MM.1S (cell line): ENCODE measurements at regions not wholly inside any gene's neighbourhood (a gene's known extent, or its start where the extent isn't known, plus 50 kb on each side); places are given as distances from the start of the nearest gene placed in this dataset.

Experiments
- DNase-seq: peaks from one replicate; pipeline ENCODE4 v3.0.0-alpha.2; 2015
- H2AFZ ChIP-seq: fragments of 300-600 bp; sonication (generic); 2 replicates; pipeline ENCODE4 v1.6.0; 2016; ENCODE audit warnings: antibody characterized with exemption, low read length
- H3F3A ChIP-seq: fragments of 300-600 bp; sonication (generic); 2 replicates; pipeline ENCODE4 v1.6.1; 2016; ENCODE audit warnings: mild to moderate bottlenecking, antibody characterized with exemption, low read length, moderate library complexity, mixed read lengths; ENCODE audit not compliant: insufficient read depth
- H3K27ac ChIP-seq: fragments of 300-600 bp; sonication (generic); 2 replicates; pipeline ENCODE4 v1.5.1; 2016; ENCODE audit warnings: mild to moderate bottlenecking, low read length
- H3K27me3 ChIP-seq: fragments of 300-600 bp; sonication (generic); replicated peaks from 2 replicates; pipeline ENCODE4 v1.6.0; 2016; ENCODE audit warnings: low read length; ENCODE audit not compliant: insufficient read depth
- H3K36me3 ChIP-seq: fragments of 300-600 bp; sonication (generic); replicated peaks from 2 replicates; pipeline ENCODE4 v1.6.1; 2016; ENCODE audit warnings: mild to moderate bottlenecking, low read length, mixed read lengths; ENCODE audit not compliant: insufficient read depth
- H3K4me1 ChIP-seq: fragments of 300-600 bp; sonication (generic); 2 replicates; pipeline ENCODE4 v1.6.1; 2016; ENCODE audit warnings: low read length, mixed read lengths
- H3K4me2 ChIP-seq: fragments of 300-600 bp; sonication (generic); 2 replicates; pipeline ENCODE4 v1.6.0; 2016; ENCODE audit warnings: low read depth, low read length
- H3K4me3 ChIP-seq: fragments of 300-600 bp; sonication (generic); 2 replicates; pipeline ENCODE4 v1.5.1; 2016; ENCODE audit warnings: low read length, mixed read lengths
- H3K79me2 ChIP-seq: fragments of 300-600 bp; sonication (generic); 2 replicates; pipeline ENCODE4 v1.6.1; 2016; ENCODE audit warnings: mixed run types, low read length, mixed read lengths
- H3K9ac ChIP-seq: fragments of 300-600 bp; sonication (generic); 2 replicates; pipeline ENCODE4 v1.6.1; 2016; ENCODE audit warnings: low read length, mixed read lengths
- H3K9me2 ChIP-seq: fragments of 300-600 bp; sonication (generic); replicated peaks from 2 replicates; pipeline ENCODE4 v1.6.1; 2016; ENCODE audit warnings: mild to moderate bottlenecking, low read length, mixed read lengths; ENCODE audit not compliant: insufficient read depth
- H3K9me3 ChIP-seq: fragments of 300-600 bp; sonication (generic); replicated peaks from 2 replicates; pipeline ENCODE4 v1.6.1; 2016; ENCODE audit warnings: mild to moderate bottlenecking, low read length, mixed read lengths; ENCODE audit not compliant: insufficient read depth
- H4K20me1 ChIP-seq: fragments of 300-600 bp; sonication (generic); 2 replicates; pipeline ENCODE4 v1.6.1; 2016; ENCODE audit warnings: mild to moderate bottlenecking, low read length, moderate library complexity, mixed read lengths; ENCODE audit not compliant: insufficient read depth
- CTCF ChIP-seq: fragments of 300-600 bp; sonication (generic); IDR thresholded peaks from 2 replicates; pipeline ENCODE4 v1.5.1; 2016; ENCODE audit warnings: antibody characterized with exemption, low read length, mixed read lengths
- EZH2 ChIP-seq: fragments of 300-600 bp; sonication (generic); optimal IDR thresholded peaks from 2 replicates; pipeline ENCODE3; 2017; ENCODE audit warnings: low read depth, mild to moderate bottlenecking, antibody characterized with exemption, low read length, mixed read lengths
- EZH2phosphoT487 ChIP-seq: fragments of 300-600 bp; sonication (generic); IDR thresholded peaks from 2 replicates; pipeline ENCODE4 v1.6.1; 2018; ENCODE audit warnings: antibody characterized with exemption, low read length

- H3K9me3 ChIP-seq, result no peaks in the 10 kb centered on the region; the same call in 1 of the 2 replicates
- no peak overlapping the region for H3K4me3 ChIP-seq
- no peaks in the 10 kb centered on the region for H3K4me1 ChIP-seq
- H3K4me2 ChIP-seq, result no peak overlapping the region
- H3K9ac ChIP-seq, result no peak overlapping the region
- H3F3A ChIP-seq, result no peaks in the 10 kb centered on the region
- no peaks in the 10 kb centered on the region for H3K79me2 ChIP-seq
- no peaks in the 10 kb centered on the region for H3K27me3 ChIP-seq
- no peaks in the 10 kb centered on the region for H3K9me2 ChIP-seq
- H2AFZ ChIP-seq, result no peak overlapping the region
- H3K27ac ChIP-seq, result no peak overlapping the region
- no peaks in the 10 kb centered on the region for H3K36me3 ChIP-seq
- TF ChIP-seq EZH2, result no peak
- TF ChIP-seq EZH2phosphoT487, result no peak
- no peak for TF ChIP-seq CTCF
- no peaks in the 10 kb centered on the region for H4K20me1 ChIP-seq
- DNase-seq, result no peak
Observed at GRCh38 chr16:35196313-35196712, 1736.9 kb downstream of the TP53TG3F start.

GRCh38 chr16:35197656-35198055 lies 1738.2 kb downstream of the TP53TG3F start:
- Histone ChIP-seq H3K27ac (no peak overlapping the region), H3K4me3 (no peak overlapping the region), H3F3A (no peaks in the 10 kb centered on the region), H3K4me2 (no peak overlapping the region), H3K9ac (no peak overlapping the region), H3K79me2 (no peaks in the 10 kb centered on the region), H3K27me3 (no peaks in the 10 kb centered on the region), H3K4me1 (no peaks in the 10 kb centered on the region), H2AFZ (no peak overlapping the region), H3K9me3 (no peaks in the 10 kb centered on the region), H3K36me3 (no peaks in the 10 kb centered on the region), H3K9me2 (no peaks in the 10 kb centered on the region), H4K20me1 (no peaks in the 10 kb centered on the region)
- no peak for DNase-seq
- TF ChIP-seq EZH2 (no peak), EZH2phosphoT487 (no peak), CTCF (no peak)

- H3K36me3 ChIP-seq, result no peaks in the 10 kb centered on the region
- H3K9me3 ChIP-seq, result no peaks in the 10 kb centered on the region
- no peak overlapping the region for H3K27ac ChIP-seq
- no peak overlapping the region for H3K4me3 ChIP-seq
- no peak for TF ChIP-seq EZH2
- no peak for TF ChIP-seq CTCF
- no peak for TF ChIP-seq EZH2phosphoT487
- H3F3A ChIP-seq, result no peaks in the 10 kb centered on the region
- no peak for DNase-seq
- H4K20me1 ChIP-seq, result no peaks in the 10 kb centered on the region
- H3K79me2 ChIP-seq, result no peaks in the 10 kb centered on the region
- no peak overlapping the region for H2AFZ ChIP-seq
- H3K9me2 ChIP-seq, result no peaks in the 10 kb centered on the region
- H3K4me2 ChIP-seq, result no peak overlapping the region
- no peaks in the 10 kb centered on the region for H3K27me3 ChIP-seq
- no peak overlapping the region for H3K9ac ChIP-seq
- no peaks in the 10 kb centered on the region for H3K4me1 ChIP-seq
Observed at GRCh38 chr16:35198223-35199199, 1739.1 kb downstream of the TP53TG3F start.
